GM10266 (cell line): ENCODE measurements at regions not wholly inside any gene's neighbourhood (a gene's known extent, or its start where the extent isn't known, plus 50 kb on each side); places are given as distances from the start of the nearest gene placed in this dataset.

Experiments used
- DNase-seq: peaks from one replicate; pipeline ENCODE4 v3.0.0; 2012; ENCODE audit errors: extremely low spot score
- CTCF ChIP-seq: IDR thresholded peaks from 2 replicates; pipeline ENCODE4 v1.5.1; 2012; ENCODE audit warnings: mild to moderate bottlenecking, low read depth; ENCODE audit not compliant: control insufficient read depth, insufficient read depth; ENCODE audit errors: missing control alignments

- TF ChIP-seq CTCF: no peak
Observed at GRCh38 chr7:46681865-46682503, 760.9 kb upstream of the IGFBP3 start.

GRCh38 chr7:46680147-46680546, 759.1 kb upstream of the IGFBP3 start:
- TF ChIP-seq CTCF: no peak
- DNase-seq: no peak

More at GRCh38 chr7:46681865-46682503, 760.9 kb upstream of the IGFBP3 start:
- DNase-seq: no peak

- no peak for TF ChIP-seq CTCF
- no peak for DNase-seq
Observed at GRCh38 chr7:46679671-46680070, 758.6 kb upstream of the IGFBP3 start.

- no peak for TF ChIP-seq CTCF
- no peak for DNase-seq
Observed at GRCh38 chr7:46678421-46678820, 757.3 kb upstream of the IGFBP3 start.

- DNase-seq: no peak
- no peak for TF ChIP-seq CTCF
Observed at GRCh38 chr7:46675456-46675855, 754.4 kb upstream of the IGFBP3 start.

GRCh38 chr7:46672861-46673260, 751.8 kb upstream of the IGFBP3 start:
- TF ChIP-seq CTCF: no peak

GRCh38 chr7:46671108-46671769, 750.2 kb upstream of the IGFBP3 start:
- no peak for TF ChIP-seq CTCF
- DNase-seq: no peak

More at GRCh38 chr7:46672861-46673260, 751.8 kb upstream of the IGFBP3 start:
- DNase-seq: no peak
